H1 (cell line): ENCODE measurements at regions not wholly inside any gene's neighbourhood (a gene's known extent, or its start where the extent isn't known, plus 50 kb on each side); places are given as distances from the start of the nearest gene placed in this dataset.

Experiments
- ASH2L ChIP-seq: fragments of 200-600, 300-600 bp; sonication (generic); IDR thresholded peaks from one replicate; pipeline ENCODE4 v1.7.1; 2017; ENCODE audit warnings: low read length
- ATF2 ChIP-seq: IDR thresholded peaks from 2 replicates; pipeline ENCODE4 v1.6.1; 2012; ENCODE audit warnings: low read length, inconsistent platforms
- CHD7 ChIP-seq: fragments of 300-600 bp; sonication (generic); IDR thresholded peaks from 2 replicates; pipeline ENCODE4 v1.7.1; 2012; ENCODE audit warnings: low read length, moderate library complexity, mild to moderate bottlenecking, inconsistent platforms; ENCODE audit not compliant: insufficient replicate concordance
- E2F6 ChIP-seq: IDR thresholded peaks from 2 replicates; pipeline ENCODE4 v1.6.1; 2012; ENCODE audit warnings: inconsistent platforms

DNA sequence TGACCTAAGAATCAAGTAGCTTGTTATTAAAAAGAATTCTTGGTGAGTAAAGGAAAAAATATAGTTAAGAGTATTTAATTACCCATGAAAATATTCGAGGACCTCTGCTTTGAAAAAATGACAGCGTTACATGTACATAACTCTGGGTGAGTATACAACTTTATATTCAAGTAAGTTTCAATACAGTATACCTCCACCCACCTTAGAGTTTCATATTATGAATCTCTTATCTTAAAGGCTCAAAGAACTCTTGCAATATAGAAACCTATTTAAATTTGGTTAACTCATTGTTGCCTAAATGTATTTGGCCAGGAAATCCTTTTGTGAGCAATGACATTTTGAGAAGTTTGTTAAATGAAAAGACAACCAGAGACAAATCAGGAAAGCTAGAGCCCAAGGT, 138.2 kb downstream of the QDPR start (continued):
- TF ChIP-seq ATF2 (no peak), ASH2L (no peak), E2F6 (no peak), CHD7 (no peak)
